B cell (primary cell): ENCODE measurements at regions not wholly inside any gene's neighbourhood (a gene's known extent, or its start where the extent isn't known, plus 50 kb on each side); places are given as distances from the start of the nearest gene placed in this dataset.

Experiments
- ATAC-seq: fragments of 200-7000 bp; cut with Tn5 transposase; one replicate; pipeline ENCODE4 v1.10.0; 2021; ENCODE audit warnings: low read depth, mild to moderate bottlenecking, moderate number of reproducible peaks, moderate library complexity
- CTCF ChIA-PET: fragments of 350-600 bp; sonication (Branson Sonifier 250); formaldehyde crosslinking; loops from one replicate; lab custom pipeline; 2021; ENCODE audit warnings: antibody characterized with exemption, inconsistent platforms; lab: Charles Lee
- POLR2A ChIA-PET: fragments of 350-600 bp; sonication (Branson Sonifier 250); formaldehyde crosslinking; loops from one replicate; lab custom pipeline; 2021; ENCODE audit warnings: antibody characterized with exemption; lab: Charles Lee
- DNase-seq: peaks from one replicate; pipeline ENCODE4 v3.0.0; 2013
- H2AFZ ChIP-seq: 2 replicates; pipeline ENCODE4 v1.6.1; 2012; ENCODE audit warnings: mild to moderate bottlenecking, low read depth, low read length; ENCODE audit not compliant: insufficient read depth, poor library complexity, severe bottlenecking
- H3K27ac ChIP-seq, 2 donors: 1 replicate in 1 of 2; 2 replicates in 1 of 2; pipeline ENCODE4 v1.5.1; 2012 to 2013; ENCODE audit warnings: low read length in 2 of 2, mild to moderate bottlenecking in 2 of 2, moderate library complexity in 1 of 2
- H3K27me3 ChIP-seq, 4 experiments: fragments of 200-600 bp in 1 of 4; sonication (generic) in 1 of 4; replicated peaks in 1 of 4; 1 replicate in 2 of 4; 2 replicates in 2 of 4; pipeline versions ENCODE4 v1.6.1 to v1.7.0; 2013 to 2016; ENCODE audit warnings: low read length in 3 of 4, mild to moderate bottlenecking in 2 of 4, mixed read lengths in 1 of 4, moderate library complexity in 1 of 4; ENCODE audit not compliant: insufficient read depth in 4 of 4, control insufficient read depth in 3 of 4; ENCODE audit errors: control extremely low read depth in 1 of 4
- H3K36me3 ChIP-seq, 2 experiments: replicated peaks in 1 of 2; 1 replicate in 1 of 2; 2 replicates in 1 of 2; pipeline versions ENCODE4 v1.6.1 to v1.7.1; 2013; ENCODE audit warnings: low read length in 1 of 2; ENCODE audit not compliant: insufficient read depth in 2 of 2, control insufficient read depth in 1 of 2; ENCODE audit errors: control extremely low read depth in 1 of 2, extremely low read depth in 1 of 2
- H3K4me1 ChIP-seq, 2 donors: fragments of 200-600 bp in 1 of 2; sonication (generic) in 1 of 2; 1 replicate in 1 of 2; 2 replicates in 1 of 2; pipeline versions ENCODE4 v1.5.1 to v1.6.1; 2013 to 2017; ENCODE audit warnings: low read length in 2 of 2; ENCODE audit not compliant: control insufficient read depth in 2 of 2, insufficient read depth in 2 of 2
- H3K4me2 ChIP-seq: replicated peaks from 2 replicates; pipeline ENCODE3; 2012; ENCODE audit warnings: mild to moderate bottlenecking, low read depth, low read length; ENCODE audit not compliant: poor library complexity, severe bottlenecking
- H3K4me3 ChIP-seq, 5 experiments: fragments of 200-600 bp in 1 of 5; sonication (generic) in 1 of 5; 1 replicate in 3 of 5; 2 replicates in 2 of 5; pipeline versions ENCODE4 v1.5.1 to v1.7.0; 2011 to 2016; ENCODE audit warnings: low read length in 4 of 5, mild to moderate bottlenecking in 4 of 5, low read depth in 2 of 5, control low read depth in 1 of 5, moderate library complexity in 1 of 5; ENCODE audit not compliant: insufficient read depth in 1 of 5; ENCODE audit errors: control extremely low read depth in 1 of 5, extremely low read depth in 1 of 5
- H3K79me2 ChIP-seq: fragments of 200-600 bp; sonication (generic); one replicate; pipeline ENCODE4 v1.6.0; 2016; ENCODE audit warnings: low read length; ENCODE audit not compliant: control insufficient read depth, insufficient read depth
- H3K9ac ChIP-seq: fragments of 200-600 bp; sonication (generic); 2 replicates; pipeline ENCODE4 v1.6.1; 2017; ENCODE audit warnings: mild to moderate bottlenecking, low read length, moderate library complexity
- H3K9me3 ChIP-seq, 3 donors: one replicate each; pipeline versions ENCODE4 v1.6.1 to v1.7.1; 2013; ENCODE audit warnings: low read length in 2 of 3; ENCODE audit not compliant: control insufficient read depth in 2 of 3, insufficient read depth in 1 of 3; ENCODE audit errors: control extremely low read depth in 1 of 3
- H4K20me1 ChIP-seq: 2 replicates; pipeline ENCODE4 v1.6.0; 2012; ENCODE audit warnings: mild to moderate bottlenecking, low read length; ENCODE audit not compliant: insufficient read depth, control insufficient read depth, poor library complexity, severe bottlenecking
- H3K27ac Mint-ChIP-seq: one replicate; pipeline ENCODE4 v1.8.0; 2021; ENCODE audit warnings: mixed read lengths
- H3K27me3 Mint-ChIP-seq: one replicate; pipeline ENCODE4 v1.8.0; 2021; ENCODE audit warnings: mixed read lengths
- H3K4me1 Mint-ChIP-seq: one replicate; pipeline ENCODE4 v1.8.0; 2021; ENCODE audit warnings: mixed read lengths
- H3K4me3 Mint-ChIP-seq: one replicate; pipeline ENCODE4 v1.8.0; 2021; ENCODE audit warnings: mixed read lengths
- H3K9me3 Mint-ChIP-seq: one replicate; pipeline ENCODE4 v1.8.0; 2022; ENCODE audit warnings: mixed read lengths; ENCODE audit not compliant: insufficient read depth
- CTCF ChIP-seq: fragments of 200-600 bp; IDR thresholded peaks from one replicate; pipeline ENCODE4 v1.8.0; 2022; ENCODE audit warnings: antibody characterized with exemption, mild to moderate bottlenecking
- EZH2 ChIP-seq: IDR thresholded peaks from 2 replicates; pipeline ENCODE4 v1.6.1; 2012; ENCODE audit warnings: borderline replicate concordance, low read depth, mild to moderate bottlenecking, moderate library complexity, low read length; ENCODE audit not compliant: insufficient read depth, poor library complexity, severe bottlenecking
- WGBS: methylation state at CpG from one replicate; pipeline ENCODE4 v1.1.5; 2013; ENCODE audit warnings: missing lambda C conversion rate; ENCODE audit not compliant: insufficient coverage; 5-methylcytosine and 5-hydroxymethylcytosine counted together
- intact Hi-C: fragments of 100-400 bp; cut with micrococcal nuclease; formaldehyde crosslinking; loops from one replicate; pipeline ENCODE4 v1.10.0; 2022

- intact Hi-C loops, result no loop called here
- Histone ChIP-seq H3K27me3 (no peaks in the 10 kb centered on the region), H3K4me1 (no peaks in the 10 kb centered on the region), H3K27ac (no peak overlapping the region), H3K36me3 (no peaks in the 10 kb centered on the region), H3K9me3 (no peaks in the 10 kb centered on the region), H2AFZ (no peak overlapping the region), H3K4me3 (no peak overlapping the region), H3K9ac (no peak overlapping the region), H4K20me1 (no peaks in the 10 kb centered on the region), H3K79me2 (no peaks in the 10 kb centered on the region), H3K4me2 (no peak overlapping the region)
- ChIA-PET CTCF (no interaction called here), POLR2A (no interaction called here)
- Mint-ChIP-seq H3K9me3 (no peaks in the 10 kb centered on the region), H3K4me1 (no peaks in the 10 kb centered on the region), H3K27me3 (no peaks in the 10 kb centered on the region), H3K27ac (no peak overlapping the region), H3K4me3 (no peak overlapping the region)
- DNase-seq (no peak), ATAC-seq (no peak)
- TF ChIP-seq EZH2 (no peak), CTCF (no peak)
- 73% methylated on average over 2 of the region's 3 CpGs for WGBS
These were observed 282.0 kb downstream of the DMRT2 start for GRCh38 chr9:1332156-1332555.

GRCh38 chr9:1335174-1335573 lies 285.0 kb downstream of the DMRT2 start:
- intact Hi-C loops, result no loop called here
- H3K4me3 ChIP-seq, result no peak overlapping the region
- no peak overlapping the region for H3K9ac ChIP-seq
- H3K79me2 ChIP-seq, result no peaks in the 10 kb centered on the region
- TF ChIP-seq CTCF, result no peak
- no peak for TF ChIP-seq EZH2
- H3K27ac Mint-ChIP-seq, result no peak overlapping the region
- H3K27ac ChIP-seq, result no peak overlapping the region
- H3K9me3 ChIP-seq, result no peaks in the 10 kb centered on the region
- H3K27me3 Mint-ChIP-seq, result no peaks in the 10 kb centered on the region
- no peak overlapping the region for H3K4me3 Mint-ChIP-seq
- no peaks in the 10 kb centered on the region for H3K27me3 ChIP-seq
- H3K36me3 ChIP-seq, result no peaks in the 10 kb centered on the region
- POLR2A ChIA-PET, result no interaction called here
- WGBS, result 100% methylated on average over 2 of the region's 4 CpGs
- no peak overlapping the region for H2AFZ ChIP-seq
- H3K4me1 ChIP-seq, result no peaks in the 10 kb centered on the region
- H3K4me2 ChIP-seq, result no peak overlapping the region
- no peak for DNase-seq
- no peak for ATAC-seq
- H4K20me1 ChIP-seq, result no peaks in the 10 kb centered on the region
- H3K4me1 Mint-ChIP-seq, result no peaks in the 10 kb centered on the region
- CTCF ChIA-PET, result no interaction called here
- H3K9me3 Mint-ChIP-seq, result no peaks in the 10 kb centered on the region
